D341Med (cell line): ENCODE measurements at regions not wholly inside any gene's neighbourhood (a gene's known extent, or its start where the extent isn't known, plus 50 kb on each side); places are given as distances from the start of the nearest gene placed in this dataset.
"Not testable (repeated sequence)": the region's sequence is repeated elsewhere in the genome, so short reads cannot be mapped to it uniquely, and the experiment has no call there.

Experiments used
- DNase-seq: peaks from one replicate; pipeline ENCODE4 v3.0.0; 2012; ENCODE audit warnings: low spot score

GRCh38 chr2:52386433-52387030 lies 1354.6 kb upstream of the NRXN1 start:
- DNase-seq: no peak

- no peak for DNase-seq
These were observed 1351.6 kb upstream of the NRXN1 start for GRCh38 chr2:52383541-52383940.

DNA sequence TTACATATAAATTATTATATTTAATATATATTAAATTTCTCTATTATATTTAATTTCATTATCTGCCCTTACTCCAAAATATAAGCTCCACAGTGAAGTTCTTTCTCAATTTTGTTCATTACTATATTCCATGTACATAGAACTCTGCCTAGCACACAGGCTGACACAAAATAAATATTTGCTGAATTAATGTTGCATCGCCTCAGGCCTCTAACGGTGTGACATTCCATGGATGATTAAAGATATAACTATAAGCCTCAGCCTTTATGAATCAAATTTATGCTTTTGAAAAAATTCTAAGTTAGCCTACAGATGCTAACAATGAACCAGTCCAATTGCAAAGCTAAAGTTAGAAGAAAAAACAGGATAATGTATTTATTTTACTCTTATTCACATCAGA lies 1337.2 kb upstream of the NRXN1 start:
- no peak for DNase-seq

DNA sequence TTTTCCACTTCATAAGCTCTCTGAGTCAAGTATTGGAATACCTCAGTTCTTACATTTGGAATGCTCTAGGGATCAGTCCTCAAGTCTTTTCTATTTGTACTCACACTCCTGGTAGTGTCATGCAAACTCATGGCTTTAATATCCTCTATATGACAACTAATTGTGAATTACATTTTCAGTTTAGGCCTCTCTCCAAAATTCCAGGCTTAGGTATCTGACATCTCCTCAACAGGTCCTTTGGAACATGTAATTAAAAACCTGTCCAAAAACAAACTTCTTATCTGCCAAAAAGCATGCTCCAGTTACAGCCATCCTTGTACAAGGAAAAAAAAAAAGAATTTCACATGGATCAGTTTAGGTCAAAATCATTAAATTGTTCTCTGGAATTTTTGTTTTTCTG lies 1336.2 kb upstream of the NRXN1 start:
- DNase-seq: no peak

DNA sequence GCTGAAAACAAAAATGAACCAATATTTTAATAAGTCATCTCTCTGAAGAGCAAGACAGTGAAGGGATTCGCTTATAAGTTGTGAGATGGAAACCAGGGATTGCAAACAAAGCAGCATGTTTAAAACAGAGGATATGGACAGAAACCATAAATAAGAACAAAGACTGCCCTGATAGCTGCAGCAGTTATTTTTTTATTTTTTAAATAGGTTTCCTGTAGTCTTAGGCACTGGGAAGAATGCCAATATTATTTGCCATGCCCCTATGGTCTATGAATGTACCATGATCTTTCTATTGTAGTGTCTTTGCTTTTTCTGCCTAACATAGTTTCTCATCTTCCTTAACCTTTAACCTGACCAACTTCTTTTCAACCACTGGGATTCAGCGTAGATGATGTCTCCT lies 1334.0 kb upstream of the NRXN1 start:
- no peak for DNase-seq

GRCh38 chr2:52356556-52356955 lies 1324.6 kb upstream of the NRXN1 start:
- no peak for DNase-seq

GRCh38 chr2:52347292-52347691 lies 1315.4 kb upstream of the NRXN1 start:
- no peak for DNase-seq

GRCh38 chr2:52345676-52346075 lies 1313.7 kb upstream of the NRXN1 start:
- DNase-seq: no peak

DNA sequence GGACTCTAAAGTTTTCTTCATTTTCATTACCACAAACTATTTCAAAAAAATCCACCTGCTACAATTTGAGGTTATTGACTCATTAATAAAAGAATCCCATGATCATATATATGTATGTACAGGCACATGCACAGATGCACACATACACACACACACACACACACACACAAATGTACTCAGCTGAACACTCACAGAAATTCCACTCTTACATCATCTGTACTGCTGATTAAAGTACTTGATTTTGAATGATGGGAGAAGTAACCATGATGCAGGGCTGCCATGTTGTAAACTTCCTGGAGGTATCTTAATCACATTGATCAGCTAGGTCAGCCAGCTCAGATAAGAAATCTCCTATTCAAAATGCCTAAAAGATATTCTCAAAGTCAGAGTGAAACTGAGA lies 1313.2 kb upstream of the NRXN1 start:
- DNase-seq: no peak

- no peak for DNase-seq
These were observed 1311.9 kb upstream of the NRXN1 start for GRCh38 chr2:52343706-52344266.

DNA sequence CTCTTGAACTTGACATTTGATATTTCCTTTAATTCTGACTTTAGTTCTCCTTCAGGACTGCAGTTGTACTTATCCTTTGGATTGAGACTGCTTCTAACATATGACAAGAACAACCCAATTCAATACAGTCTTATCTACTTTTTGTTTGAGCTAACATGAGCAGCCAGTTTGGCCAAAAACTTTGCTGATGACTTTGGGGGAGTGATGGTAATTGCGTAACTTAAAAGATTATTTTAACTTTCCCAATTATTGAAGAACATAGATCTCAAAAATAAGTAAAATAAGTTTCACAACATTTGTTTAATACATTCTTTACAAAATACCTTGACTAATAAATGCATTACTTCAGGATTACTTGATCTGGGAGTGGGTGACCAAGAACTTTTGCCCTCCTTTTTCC lies 1311.1 kb upstream of the NRXN1 start:
- DNase-seq: no peak

DNA sequence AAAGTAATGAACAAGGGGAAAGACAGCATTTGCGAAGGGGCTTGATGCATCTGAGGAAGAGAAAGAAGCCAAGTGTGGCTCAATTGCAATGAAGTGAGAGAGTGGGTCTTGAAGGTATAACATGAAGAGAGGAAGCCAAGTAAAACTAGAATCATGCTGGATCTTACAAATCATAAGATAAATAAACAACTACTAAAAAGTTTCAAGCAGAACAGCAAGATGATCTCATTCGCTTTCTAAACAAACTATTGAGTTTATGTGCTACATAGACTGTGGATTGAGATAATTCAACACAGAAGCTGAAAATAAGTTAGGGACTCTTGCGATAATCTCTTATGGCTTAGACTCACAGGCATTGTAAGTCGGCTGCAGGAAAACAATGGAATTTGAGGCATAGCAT lies 1310.5 kb upstream of the NRXN1 start:
- no peak for DNase-seq

DNA sequence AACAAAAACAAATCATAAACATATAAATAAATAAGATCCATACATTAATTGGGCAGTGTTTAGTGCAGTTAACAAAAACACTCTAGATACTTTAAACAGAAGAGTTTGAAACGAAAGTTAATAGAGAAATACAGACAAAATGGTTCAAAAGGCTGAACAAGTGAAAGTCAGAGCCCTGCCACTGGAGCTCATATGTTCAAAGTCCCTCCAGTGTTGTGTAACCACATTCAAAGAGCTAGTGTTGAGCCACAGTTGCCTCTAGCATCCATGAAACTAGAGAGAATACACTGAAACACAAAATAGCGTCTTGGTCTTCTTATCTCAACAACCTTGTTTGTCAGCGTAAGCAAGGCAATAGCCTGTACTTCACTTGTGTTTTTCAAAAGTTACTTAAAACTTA lies 1309.8 kb upstream of the NRXN1 start:
- DNase-seq: no peak

GRCh38 chr2:52340171-52340570 lies 1308.2 kb upstream of the NRXN1 start:
- DNase-seq: no peak

DNA sequence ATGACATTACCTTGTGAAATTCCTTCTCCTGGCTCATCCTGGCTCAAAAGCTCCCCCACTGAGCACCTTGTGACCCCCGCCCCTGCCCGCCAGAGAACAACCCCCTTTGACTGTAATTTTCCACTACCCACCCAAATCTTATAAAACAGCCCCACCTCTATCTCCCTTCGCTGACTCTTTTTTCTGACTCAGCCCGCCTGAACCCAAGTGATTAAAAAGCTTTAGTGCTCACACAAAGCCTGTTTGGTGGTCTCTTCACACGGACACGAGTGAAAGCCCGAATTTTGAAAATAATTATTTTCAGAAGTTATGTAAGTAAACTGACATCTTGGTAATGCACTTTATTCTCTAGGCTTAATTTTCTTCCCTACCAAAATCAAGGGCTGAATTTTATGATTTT lies 1305.9 kb upstream of the NRXN1 start:
- DNase-seq: not testable (repeated sequence)

DNA sequence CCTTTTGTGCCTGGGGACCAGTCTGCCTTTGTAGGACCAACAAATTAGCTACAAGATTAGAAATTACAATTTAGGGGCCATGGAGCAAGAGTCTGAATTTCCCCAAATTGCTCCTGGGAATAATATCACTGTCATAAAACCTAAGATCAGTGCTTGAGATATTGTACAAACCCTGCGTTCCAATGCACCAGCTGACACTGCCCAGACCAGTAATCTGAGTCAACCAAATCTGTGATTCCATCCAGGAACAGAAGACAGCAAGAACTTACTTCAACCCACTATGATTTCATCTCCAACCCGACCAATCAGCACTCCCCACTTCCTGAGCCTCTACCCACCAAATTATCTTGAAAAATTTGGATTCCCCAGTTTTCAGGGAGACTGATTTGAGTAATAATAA lies 1305.0 kb upstream of the NRXN1 start:
- no peak for DNase-seq

- no peak for DNase-seq
These were observed 1303.8 kb upstream of the NRXN1 start for GRCh38 chr2:52335727-52336126.

GRCh38 chr2:52334185-52334584 lies 1302.3 kb upstream of the NRXN1 start:
- DNase-seq: no peak

GRCh38 chr2:52327641-52328040 lies 1295.7 kb upstream of the NRXN1 start:
- no peak for DNase-seq

DNA sequence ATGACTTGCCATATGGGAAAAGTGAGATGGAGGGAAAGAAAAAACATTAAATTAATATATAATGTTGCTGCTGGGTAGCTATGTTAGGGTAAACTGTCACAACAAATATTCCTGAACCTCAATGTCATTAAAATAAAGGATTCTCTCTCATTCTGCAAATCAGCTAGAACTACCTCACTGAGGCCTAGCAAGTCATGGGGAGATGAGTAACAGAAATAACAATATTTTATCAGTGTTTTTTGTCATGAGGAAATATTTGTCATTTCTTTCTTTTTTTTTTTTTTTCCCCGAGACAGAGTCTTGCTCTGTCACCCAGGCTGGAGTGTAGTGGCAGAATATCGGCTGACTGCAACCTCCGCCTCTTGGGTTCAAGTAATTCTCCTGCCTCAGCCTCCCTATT lies 1282.3 kb upstream of the NRXN1 start:
- DNase-seq: no peak

GRCh38 chr2:52312486-52312885 lies 1280.6 kb upstream of the NRXN1 start:
- no peak for DNase-seq

DNA sequence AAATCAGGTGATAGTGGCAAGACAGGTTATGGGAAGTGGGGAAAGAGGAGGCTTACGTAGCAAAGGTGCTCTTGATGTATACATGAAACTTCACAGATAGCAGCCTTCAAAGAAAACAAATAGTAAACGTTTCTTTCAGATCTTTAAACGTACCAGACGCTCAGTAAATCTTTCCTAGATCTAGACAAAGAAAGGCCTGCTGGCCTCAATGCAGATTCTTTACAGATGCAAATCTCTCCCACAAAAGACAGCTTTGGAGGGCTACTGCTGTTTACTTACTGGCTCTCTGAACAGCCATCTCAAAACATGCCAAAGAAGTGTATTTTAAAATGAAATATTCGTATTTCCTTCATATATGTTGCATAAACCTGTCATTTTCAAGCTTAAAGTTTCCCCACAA lies 1279.9 kb upstream of the NRXN1 start:
- no peak for DNase-seq

DNA sequence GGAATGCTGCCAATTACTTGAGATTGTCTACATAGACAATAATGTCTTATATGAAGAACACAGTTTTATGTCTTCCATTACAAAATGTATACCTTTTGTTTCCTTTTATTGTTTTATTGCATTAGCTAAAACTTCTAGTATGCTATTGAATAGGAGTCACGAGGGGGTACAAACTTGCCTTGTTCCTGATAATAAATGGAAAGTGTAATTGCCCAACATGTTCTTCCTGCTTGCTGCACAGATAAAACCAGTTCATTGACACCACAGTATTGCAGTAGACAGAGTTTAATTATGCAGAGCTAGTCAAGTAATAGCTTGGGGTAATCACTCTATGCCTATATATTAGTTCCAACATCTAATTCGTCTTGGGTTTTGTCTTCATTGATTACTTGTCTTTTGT lies 1276.2 kb upstream of the NRXN1 start:
- DNase-seq: no peak

- DNase-seq: no peak
These were observed 1262.7 kb upstream of the NRXN1 start for GRCh38 chr2:52294628-52295027.

- DNase-seq: no peak
These were observed 1260.9 kb upstream of the NRXN1 start for GRCh38 chr2:52292801-52293200.
